Loucy (cell line): ENCODE measurements at regions not wholly inside any gene's neighbourhood (a gene's known extent, or its start where the extent isn't known, plus 50 kb on each side); places are given as distances from the start of the nearest gene placed in this dataset.

Experiments
- H2AFZ ChIP-seq: fragments of 200-600 bp; sonication (generic); 2 replicates; pipeline ENCODE4 v1.6.0; 2016; ENCODE audit warnings: antibody characterized with exemption, mild to moderate bottlenecking, low read length, moderate library complexity
- H3F3A ChIP-seq: fragments of 200-600 bp; 2 replicates; pipeline ENCODE4 v1.6.0; 2016; ENCODE audit warnings: antibody characterized with exemption, low read depth, mild to moderate bottlenecking
- H3K27me3 ChIP-seq: fragments of 200-600 bp; sonication (generic); 2 replicates; pipeline ENCODE4 v1.6.1; 2014; ENCODE audit warnings: low read length, mild to moderate bottlenecking; ENCODE audit not compliant: insufficient read depth, poor library complexity, severe bottlenecking
- H3K36me3 ChIP-seq: fragments of 200-600 bp; sonication (generic); 2 replicates; pipeline ENCODE4 v1.6.1; 2016; ENCODE audit warnings: low read length; ENCODE audit not compliant: insufficient read depth
- H3K4me1 ChIP-seq: fragments of 200-600 bp; sonication (generic); 2 replicates; pipeline ENCODE4 v1.5.1; 2014; ENCODE audit warnings: low read length, mild to moderate bottlenecking; ENCODE audit not compliant: insufficient read depth, poor library complexity, severe bottlenecking
- H3K4me2 ChIP-seq: fragments of 200-600 bp; sonication (generic); 2 replicates; pipeline ENCODE4 v1.6.0; 2014; ENCODE audit warnings: antibody characterized with exemption, low read length, low read depth, mild to moderate bottlenecking; ENCODE audit not compliant: poor library complexity, severe bottlenecking
- H3K4me3 ChIP-seq: fragments of 200-600 bp; sonication (generic); 2 replicates; pipeline ENCODE4 v1.5.1; 2014; ENCODE audit warnings: low read length, mild to moderate bottlenecking, mixed read lengths; ENCODE audit not compliant: poor library complexity, severe bottlenecking
- H3K79me2 ChIP-seq: fragments of 200-600 bp; sonication (generic); 2 replicates; pipeline ENCODE4 v1.6.1; 2014; ENCODE audit warnings: low read length; ENCODE audit not compliant: insufficient read depth
- H3K9ac ChIP-seq: fragments of 200-600 bp; sonication (generic); 2 replicates; pipeline ENCODE4 v1.6.0; 2014; ENCODE audit warnings: mild to moderate bottlenecking, low read depth, low read length, moderate library complexity; ENCODE audit not compliant: poor library complexity, severe bottlenecking
- H3K9me2 ChIP-seq: fragments of 200-600 bp; sonication (generic); replicated peaks from 2 replicates; pipeline ENCODE4 v1.6.1; 2016; ENCODE audit warnings: low read depth, low read length, mixed read lengths
- H3K9me3 ChIP-seq: fragments of 200-600 bp; sonication (generic); 2 replicates; pipeline ENCODE4 v1.6.1; 2014; ENCODE audit warnings: mild to moderate bottlenecking, antibody characterized with exemption, low read length, low read depth; ENCODE audit not compliant: insufficient read depth
- H4K20me1 ChIP-seq: fragments of 200-600 bp; sonication (generic); 2 replicates; pipeline ENCODE4 v1.6.0; 2014; ENCODE audit warnings: antibody characterized with exemption, low read length, mild to moderate bottlenecking; ENCODE audit not compliant: insufficient read depth, poor library complexity, severe bottlenecking
- CTCF ChIP-seq: fragments of 200-600 bp; sonication (generic); conservative IDR thresholded peaks from 2 replicates; pipeline ENCODE4 v1.5.1; 2014; ENCODE audit warnings: mild to moderate bottlenecking, antibody characterized with exemption, low read length
- EZH2phosphoT487 ChIP-seq: fragments of 200-600 bp; IDR thresholded peaks from 2 replicates; pipeline ENCODE4 v1.6.1; 2018; ENCODE audit warnings: antibody characterized with exemption, mild to moderate bottlenecking, moderate library complexity, borderline replicate concordance

DNA sequence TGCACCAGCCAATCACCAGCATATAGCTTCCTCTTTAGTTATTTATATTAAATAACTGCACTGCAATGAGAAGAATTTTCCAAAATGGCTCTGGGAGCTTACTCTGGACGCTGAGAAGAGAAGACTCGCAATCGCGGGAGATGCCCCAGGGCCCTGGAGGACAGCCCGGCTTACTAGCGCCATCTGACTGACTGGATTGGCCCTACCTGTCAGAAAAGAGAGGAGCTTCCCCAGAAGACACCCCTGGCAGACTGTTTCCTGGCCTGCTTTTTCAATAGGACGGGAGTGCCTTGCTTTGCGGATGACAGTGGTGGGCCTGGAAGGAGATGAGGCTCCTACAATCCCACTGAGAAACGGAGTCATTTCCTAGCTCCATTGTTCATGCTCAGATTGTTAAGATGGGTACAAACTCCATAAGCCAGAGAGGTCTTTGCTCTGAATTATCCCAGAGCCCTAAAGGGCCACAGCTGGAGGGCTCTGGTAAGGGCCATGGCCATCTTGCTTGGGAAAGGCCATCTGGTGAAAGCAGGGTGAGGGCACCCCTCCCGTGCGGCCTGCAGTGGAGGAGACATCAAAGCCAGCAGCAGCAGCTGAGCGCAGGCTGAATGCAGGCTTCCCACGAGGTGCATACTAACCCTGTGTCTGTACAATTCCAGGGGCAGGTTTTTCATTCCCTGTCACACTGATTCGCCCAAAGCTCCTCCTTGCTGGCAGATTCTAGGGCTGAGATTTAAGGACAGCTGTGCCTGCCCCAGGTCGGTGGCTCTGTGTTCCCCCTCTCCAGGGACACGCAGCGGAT lies 92.1 kb downstream of the GALR1 start:
- no peak overlapping the region for H3K4me3 ChIP-seq
- H3K27me3 ChIP-seq, result no peaks in the 10 kb centered on the region
- no peaks in the 10 kb centered on the region for H3K36me3 ChIP-seq
- no peaks in the 10 kb centered on the region for H4K20me1 ChIP-seq
- no peak overlapping the region for H3K9ac ChIP-seq
- no peak overlapping the region for H3K4me2 ChIP-seq
- H3F3A ChIP-seq, result no peaks in the 10 kb centered on the region
- H3K9me2 ChIP-seq, result no peaks in the 10 kb centered on the region
- H3K4me1 ChIP-seq, result peaks cover 19% of the 10 kb centered on the region
- no peaks in the 10 kb centered on the region for H3K79me2 ChIP-seq
- no peak overlapping the region for H2AFZ ChIP-seq
- no peak for TF ChIP-seq CTCF
- no peak for TF ChIP-seq EZH2phosphoT487
- no peaks in the 10 kb centered on the region for H3K9me3 ChIP-seq

GRCh38 chr18:77342736-77343135 lies 93.1 kb downstream of the GALR1 start:
- no peak for TF ChIP-seq EZH2phosphoT487
- TF ChIP-seq CTCF, result no peak
- Histone ChIP-seq H3K9me2 (no peaks in the 10 kb centered on the region), H3K4me3 (no peak overlapping the region), H3K9me3 (no peaks in the 10 kb centered on the region), H3K79me2 (no peaks in the 10 kb centered on the region), H3K36me3 (no peaks in the 10 kb centered on the region), H3K4me2 (no peak overlapping the region), H3K4me1 (peaks cover 19% of the 10 kb centered on the region), H3K9ac (no peak overlapping the region), H4K20me1 (no peaks in the 10 kb centered on the region), H2AFZ (no peak overlapping the region), H3F3A (no peaks in the 10 kb centered on the region), H3K27me3 (no peaks in the 10 kb centered on the region)

DNA sequence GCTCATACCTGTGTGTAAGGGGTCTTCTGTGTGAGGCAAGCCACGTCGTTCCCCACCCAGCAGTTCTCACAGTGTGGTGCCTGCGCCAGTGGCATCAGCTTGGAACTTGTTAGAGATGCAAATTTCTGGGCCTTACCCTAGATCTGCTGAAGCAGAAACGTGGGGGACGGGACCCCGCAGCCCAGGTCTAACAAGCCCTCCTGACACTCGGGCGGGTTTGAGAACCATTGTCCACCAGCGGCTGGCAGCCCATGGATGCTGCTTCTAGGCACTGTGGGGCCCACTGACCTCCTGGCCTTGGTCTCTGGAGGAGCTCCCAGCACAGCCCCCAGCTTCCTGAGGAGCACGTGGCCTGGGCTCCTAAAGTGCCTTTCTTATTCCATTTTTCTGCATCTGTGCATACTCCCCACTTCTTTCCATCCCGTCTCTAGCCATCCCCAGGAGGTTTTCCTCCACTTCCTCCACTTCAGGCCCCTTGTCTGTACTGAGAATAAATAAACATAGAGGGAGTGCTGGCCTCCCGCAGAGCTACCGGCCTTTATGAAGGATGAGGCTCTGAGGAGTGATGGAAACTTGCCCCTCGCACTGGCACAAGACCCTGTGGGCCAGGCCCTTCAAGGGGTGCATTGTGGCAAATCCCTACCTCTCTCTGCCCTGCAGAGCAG lies 94.3 kb downstream of the GALR1 start:
- H3K27me3 ChIP-seq, result no peaks in the 10 kb centered on the region

More for the DNA sequence above, 94.3 kb downstream of the GALR1 start:
- peak overlapping the region; percentile 41 for H3K4me2 ChIP-seq
- H3K4me3 ChIP-seq, result no peak overlapping the region
- H3K79me2 ChIP-seq, result no peaks in the 10 kb centered on the region
- H3K9me2 ChIP-seq, result no peaks in the 10 kb centered on the region
- no peaks in the 10 kb centered on the region for H3F3A ChIP-seq
- TF ChIP-seq CTCF, result no peak
- TF ChIP-seq EZH2phosphoT487, result no peak
- H3K4me1 ChIP-seq, result peaks cover 19% of the 10 kb centered on the region
- no peaks in the 10 kb centered on the region for H3K36me3 ChIP-seq
- H3K9me3 ChIP-seq, result no peaks in the 10 kb centered on the region
- no peaks in the 10 kb centered on the region for H4K20me1 ChIP-seq
- no peak overlapping the region for H3K9ac ChIP-seq
- H2AFZ ChIP-seq, result no peak overlapping the region
